Hematopoietic multipotent progenitor cell treated with erythropoietin and hydrocortisone succinate and interleukin-3 and kit ligand, for 6 days (in vitro differentiated cells): ENCODE measurements at regions not wholly inside any gene's neighbourhood (a gene's known extent, or its start where the extent isn't known, plus 50 kb on each side); places are given as distances from the start of the nearest gene placed in this dataset.
A peak's percentile ranks its signal among the peaks of the same experiment; 100 is the strongest.
"Not testable (repeated sequence)": the region's sequence is repeated elsewhere in the genome, so short reads cannot be mapped to it uniquely, and the experiment has no call there.

Source experiments
- DNase-seq: peaks from one replicate; pipeline ENCODE4 v3.0.0-alpha.2; 2015

GRCh38 chr2:129191530-129191929 lies 787.9 kb upstream of the RAB6C start:
- no peak for DNase-seq

GRCh38 chr2:129192117-129192516 lies 787.3 kb upstream of the RAB6C start:
- no peak for DNase-seq

GRCh38 chr2:129192841-129193253 lies 786.6 kb upstream of the RAB6C start:
- peak; percentile 9 for DNase-seq

- no peak for DNase-seq
Measured at GRCh38 chr2:129193961-129194360, 785.5 kb upstream of the RAB6C start.

- DNase-seq, result no peak
Measured at GRCh38 chr2:129199501-129199900, 780.0 kb upstream of the RAB6C start.

- no peak for DNase-seq
Measured at GRCh38 chr2:129201696-129202095, 777.8 kb upstream of the RAB6C start.

- peak; percentile 19 for DNase-seq
Measured at GRCh38 chr2:129203331-129203730, 776.1 kb upstream of the RAB6C start.

- DNase-seq, result not testable (repeated sequence)
Measured at GRCh38 chr2:129204581-129204980, 774.9 kb upstream of the RAB6C start.

GRCh38 chr2:129205176-129205575 lies 774.3 kb upstream of the RAB6C start:
- no peak for DNase-seq

- no peak for DNase-seq
Measured at GRCh38 chr2:129205766-129206165, 773.7 kb upstream of the RAB6C start.

- no peak for DNase-seq
Measured at GRCh38 chr2:129212299-129212958, 767.0 kb upstream of the RAB6C start.

GRCh38 chr2:129224022-129224421 lies 755.4 kb upstream of the RAB6C start:
- DNase-seq, result no peak

GRCh38 chr2:129224486-129224885 lies 755.0 kb upstream of the RAB6C start:
- DNase-seq, result no peak

GRCh38 chr2:129229196-129229595 lies 750.3 kb upstream of the RAB6C start:
- DNase-seq, result no peak

- DNase-seq, result no peak
Measured at GRCh38 chr2:129229830-129230441, 749.5 kb upstream of the RAB6C start.

- no peak for DNase-seq
Measured at GRCh38 chr2:129231924-129232323, 747.5 kb upstream of the RAB6C start.

GRCh38 chr2:129233166-129233565 lies 746.3 kb upstream of the RAB6C start:
- DNase-seq, result no peak

- peak; percentile 10 for DNase-seq
Measured at GRCh38 chr2:129233751-129234406, 745.6 kb upstream of the RAB6C start.

GRCh38 chr2:129236601-129237000 lies 742.9 kb upstream of the RAB6C start:
- no peak for DNase-seq

GRCh38 chr2:129237966-129238725 lies 741.3 kb upstream of the RAB6C start:
- DNase-seq, result no peak

- no peak for DNase-seq
Measured at GRCh38 chr2:129239141-129239540, 740.3 kb upstream of the RAB6C start.

GRCh38 chr2:129240061-129240460 lies 739.4 kb upstream of the RAB6C start:
- no peak for DNase-seq

- DNase-seq, result no peak
Measured at GRCh38 chr2:129242269-129242668, 737.2 kb upstream of the RAB6C start.

- no peak for DNase-seq
Measured at GRCh38 chr2:129247751-129248150, 731.7 kb upstream of the RAB6C start.
